ENCODE measurements at regions not wholly inside any gene's neighbourhood (a gene's known extent, or its start where the extent isn't known, plus 50 kb on each side); places are given as distances from the start of the nearest gene placed in this dataset.

GRCh38 chr4:56227301-56227835, 159.9 kb downstream of the AASDH start:
- no peak overlapping the region for H2AK5ac ChIP-seq (ENCODE audit: insufficient read length, low read length)
- H3K23me2 ChIP-seq (ENCODE audit: insufficient read length, low read depth, low read length, poor library complexity, severe bottlenecking): no peaks in the 10 kb centered on the region
- H3T11ph ChIP-seq (ENCODE audit: low read length): no peak overlapping the region
- H2AFZ ChIP-seq (ENCODE audit: low read length): no peak overlapping the region
- H3K27ac ChIP-seq (ENCODE audit: insufficient read length, low read depth, low read length): no peak overlapping the region
- H3K79me1 ChIP-seq (ENCODE audit: insufficient read depth, low read depth, low read length, poor library complexity, severe bottlenecking): no peaks in the 10 kb centered on the region
- Mint-ChIP-seq H3K27ac (no peak overlapping the region), H3K4me1 (peaks cover 19 to 25% of the 10 kb centered on the region in 2 experiments), H3K4me3 (no peak overlapping the region), H3K9me3 (peaks cover 6 to 11% of the 10 kb centered on the region in 2 experiments; a peak in 3 of 5 replicates), H3K27me3 (ENCODE audit: low read depth) (peaks cover 3% of the 10 kb centered on the region; the same call in 1 of the 2 replicates), H3K36me3 (ENCODE audit: insufficient read depth in 1 of 3, low read depth in 3 of 3) (peaks cover 3 to 29% (median 8%) of the 10 kb centered on the region in 3 experiments)
- H4K20me1 ChIP-seq (ENCODE audit: control insufficient read depth, insufficient read depth, insufficient read length): no peaks in the 10 kb centered on the region
- no peak overlapping the region for H3K14ac ChIP-seq (ENCODE audit: insufficient read depth, low read length)
- no peak overlapping the region for H3K23ac ChIP-seq (ENCODE audit: insufficient read length, low read depth, low read length)
- H3K27me3 ChIP-seq (ENCODE audit: insufficient read depth, low read length): no peaks in the 10 kb centered on the region
- no peak overlapping the region for H4K8ac ChIP-seq (replicated peaks; ENCODE audit: insufficient read length, low read depth, low read length)
- WGBS (ENCODE audit: extremely low coverage, insufficient read length, low lambda C conversion rate): no CpG with 5 or more reads among the region's 6 CpGs
- no peak overlapping the region for H2BK20ac ChIP-seq (ENCODE audit: low read depth, low read length, poor library complexity, severe bottlenecking)
- no peak overlapping the region for H3K4me2 ChIP-seq (ENCODE audit: insufficient read depth, insufficient read length, low read length)
- H2BK12ac ChIP-seq (ENCODE audit: insufficient read length, low read depth, low read length): no peak overlapping the region
- no peak overlapping the region for H2BK120ac ChIP-seq (ENCODE audit: low read depth, low read length, poor library complexity, severe bottlenecking)
- H2BK5ac ChIP-seq (ENCODE audit: insufficient read length, low read length): no peak overlapping the region
- no peak overlapping the region for H3K18ac ChIP-seq (ENCODE audit: insufficient read length, low read depth, low read length)
- H3K9ac ChIP-seq (ENCODE audit: extremely low read depth, insufficient read length, low read length): no peak overlapping the region
- H3K4me1 ChIP-seq (ENCODE audit: insufficient read depth, low read length): peaks cover 2% of the 10 kb centered on the region; the same call in 1 of the 2 replicates
- no peak overlapping the region for H4K91ac ChIP-seq (ENCODE audit: insufficient read length, low read depth, low read length)
- no peak overlapping the region for H3K56ac ChIP-seq (ENCODE audit: insufficient read length, low read depth, low read length)
- no peak overlapping the region for H4K5ac ChIP-seq (ENCODE audit: insufficient read length, low read depth, low read length)
- H3K9me3 ChIP-seq (ENCODE audit: control insufficient read depth, low read depth, low read length): no peaks in the 10 kb centered on the region
- no peak overlapping the region for H3K4ac ChIP-seq (ENCODE audit: low read depth, low read length)
- H3K79me2 ChIP-seq (ENCODE audit: insufficient read depth, low read length): no peaks in the 10 kb centered on the region; the same call in 1 of the 2 replicates
- DNase-seq: no peak
- no peak overlapping the region for H2BK15ac ChIP-seq (ENCODE audit: low read depth, low read length)
- TF ChIP-seq CTCF (conservative IDR thresholded peaks at IDR 0.05): no peak

Measured in H9 (cell line).